Spinal cord (tissue), 9 donors: ENCODE measurements at regions not wholly inside any gene's neighbourhood (a gene's known extent, or its start where the extent isn't known, plus 50 kb on each side); places are given as distances from the start of the nearest gene placed in this dataset.

Experiments used
- DNase-seq, 6 donors: peaks; one replicate each; pipeline versions ENCODE4 v3.0.0 to v3.0.0-alpha.2; 2013 to 2015; ENCODE audit warnings: low spot score in 6 of 6, low read depth in 4 of 6
- H3K27ac ChIP-seq: one replicate; pipeline ENCODE4 v1.5.1; 2013; ENCODE audit warnings: low read depth, low read length, control low read depth
- H3K27me3 ChIP-seq: one replicate; pipeline ENCODE4 v1.6.1; 2013; ENCODE audit warnings: low read length; ENCODE audit not compliant: control insufficient read depth, insufficient read depth
- H3K36me3 ChIP-seq: one replicate; pipeline ENCODE4 v1.6.1; 2013; ENCODE audit warnings: low read length; ENCODE audit not compliant: control insufficient read depth, insufficient read depth
- H3K4me1 ChIP-seq: one replicate; pipeline ENCODE4 v1.6.1; 2013; ENCODE audit warnings: low read length; ENCODE audit not compliant: control insufficient read depth, insufficient read depth
- H3K4me3 ChIP-seq: one replicate; pipeline ENCODE4 v1.5.1; 2013; ENCODE audit warnings: low read depth, low read length, control low read depth
- H3K9me3 ChIP-seq: one replicate; pipeline ENCODE4 v1.6.1; 2013; ENCODE audit warnings: low read length; ENCODE audit not compliant: control insufficient read depth, insufficient read depth
- WGBS: methylation state at CpG from one replicate; pipeline ENCODE4 v1.1.5; 2013; ENCODE audit warnings: missing lambda C conversion rate; ENCODE audit not compliant: insufficient coverage; 5-methylcytosine and 5-hydroxymethylcytosine counted together
- donor health status: healthy.

DNA sequence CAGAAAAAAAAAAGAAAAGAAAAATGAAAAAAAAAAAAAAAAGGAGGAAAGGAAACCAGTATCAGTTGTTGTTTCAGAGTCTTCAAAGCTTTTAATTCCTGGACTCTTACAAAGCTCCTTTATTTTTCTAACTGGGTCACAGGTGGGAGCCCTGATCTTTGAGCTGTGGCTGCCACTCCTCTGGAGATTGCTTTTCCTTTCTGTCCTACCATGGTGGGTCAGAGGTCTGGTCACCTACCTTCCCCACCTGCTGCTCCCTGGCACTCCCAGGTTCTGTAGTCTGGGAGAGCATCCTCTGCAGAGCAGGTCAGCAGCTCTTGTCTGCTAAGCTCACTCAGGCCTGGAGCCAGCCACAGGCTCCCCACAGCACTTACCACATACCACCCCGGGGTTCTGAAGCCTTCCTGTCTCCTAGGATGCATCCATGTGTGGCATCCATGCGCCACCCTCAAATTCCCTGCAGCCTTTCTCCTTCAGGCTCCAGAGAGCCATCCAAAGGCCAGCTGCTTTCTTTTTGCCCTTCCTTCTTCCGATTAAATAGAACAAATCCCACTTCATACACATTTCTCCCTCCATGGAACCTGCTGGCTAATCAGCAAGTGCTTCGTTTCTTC lies 73.2 kb upstream of the TPK1 start:
- Histone ChIP-seq H3K36me3 (no peaks in the 10 kb centered on the region), H3K27ac (no peak overlapping the region), H3K4me1 (peaks cover 5% of the 10 kb centered on the region), H3K27me3 (no peaks in the 10 kb centered on the region), H3K9me3 (no peaks in the 10 kb centered on the region), H3K4me3 (no peak overlapping the region)
- peak in 1 of 6 donors; percentile 9 for DNase-seq
- WGBS: 25% methylated on average over 3 of the region's 4 CpGs

- Histone ChIP-seq H3K4me1 (peaks cover 5% of the 10 kb centered on the region), H3K4me3 (no peak overlapping the region)
- WGBS: 91% methylated on average over 1 of the region's 1 CpG
Observed at GRCh38 chr7:144908324-144908723, 72.5 kb upstream of the TPK1 start.

DNA sequence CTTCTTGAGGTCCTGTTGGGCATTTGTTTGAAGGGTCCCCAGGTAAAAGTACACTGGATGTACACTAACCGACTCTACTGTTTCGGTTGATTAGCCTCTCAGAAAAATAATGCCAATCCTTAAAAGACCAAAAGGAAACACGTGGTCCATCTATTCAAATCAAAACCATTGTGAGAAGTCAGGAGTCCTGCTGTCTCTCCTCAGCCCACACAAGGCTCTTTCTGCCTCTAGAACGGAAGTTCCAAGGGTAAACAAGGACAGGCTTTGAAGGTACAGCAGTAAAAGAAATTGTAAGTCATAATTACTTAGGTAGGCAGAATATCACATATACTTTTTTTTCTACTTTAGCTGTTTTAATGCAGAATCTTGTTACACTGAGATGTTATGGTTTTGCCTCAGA lies 71.7 kb upstream of the TPK1 start:
- H3K27me3 ChIP-seq: no peaks in the 10 kb centered on the region
- WGBS: 20% methylated on average over 2 of the region's 4 CpGs
- H3K4me1 ChIP-seq: peaks cover 5% of the 10 kb centered on the region
- H3K9me3 ChIP-seq: no peaks in the 10 kb centered on the region
- no peaks in the 10 kb centered on the region for H3K36me3 ChIP-seq
- H3K4me3 ChIP-seq: no peak overlapping the region
- DNase-seq: no peak
- no peak overlapping the region for H3K27ac ChIP-seq

More at GRCh38 chr7:144908324-144908723, 72.5 kb upstream of the TPK1 start:
- no peak for DNase-seq
- Histone ChIP-seq H3K36me3 (no peaks in the 10 kb centered on the region), H3K27me3 (no peaks in the 10 kb centered on the region), H3K27ac (no peak overlapping the region), H3K9me3 (no peaks in the 10 kb centered on the region)

DNA sequence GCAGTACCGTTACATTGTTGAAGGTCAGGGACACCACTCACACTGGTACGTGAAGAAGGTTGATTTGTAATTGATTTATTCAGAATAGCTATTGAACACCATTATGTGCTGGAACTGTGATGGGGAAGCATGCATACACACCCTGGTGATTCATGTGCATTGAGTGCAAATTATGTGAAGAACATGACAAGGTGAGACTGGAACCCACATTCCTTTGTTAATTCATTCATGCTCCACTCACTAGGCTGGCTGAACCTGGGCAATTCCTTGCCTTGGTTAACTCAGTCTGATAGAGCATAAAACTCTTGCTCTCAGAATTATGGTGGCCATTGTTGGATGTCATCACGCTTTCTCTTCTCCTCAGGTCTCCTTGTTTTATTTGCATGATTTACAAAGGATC lies 67.3 kb upstream of the TPK1 start:
- DNase-seq: no peak
- 100% methylated on average over 1 of the region's 3 CpGs for WGBS
- H3K4me1 ChIP-seq: no peaks in the 10 kb centered on the region
- no peaks in the 10 kb centered on the region for H3K9me3 ChIP-seq
- H3K27ac ChIP-seq: no peak overlapping the region
- H3K4me3 ChIP-seq: no peak overlapping the region
- H3K27me3 ChIP-seq: no peaks in the 10 kb centered on the region
- no peaks in the 10 kb centered on the region for H3K36me3 ChIP-seq

DNA sequence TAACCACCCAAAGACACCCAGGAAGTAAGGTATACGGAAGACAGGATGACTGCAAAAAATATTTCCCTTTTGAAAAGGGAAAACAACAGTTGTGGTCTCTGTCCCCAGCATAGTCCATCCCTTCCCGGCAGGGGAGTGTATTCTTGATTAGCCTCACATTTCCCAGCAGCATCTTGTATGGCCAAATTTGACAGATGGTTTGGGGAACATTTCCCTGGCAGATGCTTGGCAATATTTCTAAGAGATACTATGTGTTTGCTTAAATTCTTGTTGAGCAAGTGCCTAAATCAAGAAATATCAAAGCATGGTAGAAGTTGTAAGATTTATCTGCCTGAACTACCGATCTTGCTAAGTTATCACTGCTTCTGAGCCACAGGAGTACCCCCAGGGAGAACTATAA lies 56.9 kb upstream of the TPK1 start:
- Histone ChIP-seq H3K4me1 (no peaks in the 10 kb centered on the region), H3K9me3 (no peaks in the 10 kb centered on the region), H3K4me3 (no peak overlapping the region), H3K27ac (no peak overlapping the region), H3K36me3 (no peaks in the 10 kb centered on the region), H3K27me3 (no peaks in the 10 kb centered on the region)
- peak in 2 of 6 donors; percentile 9 to 55 for DNase-seq
- 60% methylated on average over 1 of the region's 3 CpGs for WGBS
